ENCODE measurements at regions not wholly inside any gene's neighbourhood (a gene's known extent, or its start where the extent isn't known, plus 50 kb on each side); places are given as distances from the start of the nearest gene placed in this dataset.

DNA sequence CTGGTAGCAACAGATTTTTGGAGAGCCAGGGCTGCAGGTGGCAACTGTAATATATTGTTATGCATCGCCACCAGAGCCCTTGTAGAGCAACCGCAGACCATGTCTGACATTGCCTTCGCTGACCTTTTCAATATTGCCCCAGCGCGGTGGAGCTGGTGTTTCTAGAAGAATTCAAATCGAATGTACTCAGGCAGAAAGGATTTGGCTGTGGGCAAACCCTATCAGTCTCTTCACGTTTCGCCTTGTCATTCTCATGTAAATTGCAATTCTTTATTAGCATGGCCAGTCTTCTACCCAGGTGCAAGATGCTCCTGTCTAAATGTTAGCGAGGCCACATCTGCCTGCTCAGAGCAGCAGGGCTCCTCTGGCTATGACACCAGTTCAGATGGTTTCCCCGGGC, 490.2 kb upstream of the AUTS2 start:
- TF ChIP-seq POLR2A (IDR thresholded peaks at IDR 0.05) = no peak
- TF ChIP-seq, protein P1, sequence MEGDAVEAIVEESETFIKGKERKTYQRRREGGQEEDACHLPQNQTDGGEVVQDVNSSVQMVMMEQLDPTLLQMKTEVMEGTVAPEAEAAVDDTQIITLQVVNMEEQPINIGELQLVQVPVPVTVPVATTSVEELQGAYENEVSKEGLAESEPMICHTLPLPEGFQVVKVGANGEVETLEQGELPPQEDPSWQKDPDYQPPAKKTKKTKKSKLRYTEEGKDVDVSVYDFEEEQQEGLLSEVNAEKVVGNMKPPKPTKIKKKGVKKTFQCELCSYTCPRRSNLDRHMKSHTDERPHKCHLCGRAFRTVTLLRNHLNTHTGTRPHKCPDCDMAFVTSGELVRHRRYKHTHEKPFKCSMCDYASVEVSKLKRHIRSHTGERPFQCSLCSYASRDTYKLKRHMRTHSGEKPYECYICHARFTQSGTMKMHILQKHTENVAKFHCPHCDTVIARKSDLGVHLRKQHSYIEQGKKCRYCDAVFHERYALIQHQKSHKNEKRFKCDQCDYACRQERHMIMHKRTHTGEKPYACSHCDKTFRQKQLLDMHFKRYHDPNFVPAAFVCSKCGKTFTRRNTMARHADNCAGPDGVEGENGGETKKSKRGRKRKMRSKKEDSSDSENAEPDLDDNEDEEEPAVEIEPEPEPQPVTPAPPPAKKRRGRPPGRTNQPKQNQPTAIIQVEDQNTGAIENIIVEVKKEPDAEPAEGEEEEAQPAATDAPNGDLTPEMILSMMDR (IDR thresholded peaks at IDR 0.05) = no peak
